Prostate gland (tissue), 2 donors: ENCODE measurements at regions not wholly inside any gene's neighbourhood (a gene's known extent, or its start where the extent isn't known, plus 50 kb on each side); places are given as distances from the start of the nearest gene placed in this dataset.

Experiments used
- CTCF ChIP-seq, 4 experiments: fragments of 200-600 bp in 2 of 4; fragments of 450-650 bp in 2 of 4; sonication (generic) in 2 of 4; IDR thresholded peaks; 1 replicate in 3 of 4; 2 replicates in 1 of 4; pipeline ENCODE4 v1.5.1; 2016 to 2019; ENCODE audit warnings: antibody characterized with exemption in 4 of 4, mild to moderate bottlenecking in 2 of 4, moderate library complexity in 2 of 4
- POLR2A ChIP-seq: fragments of 450-650 bp; IDR thresholded peaks from one replicate; pipeline ENCODE4 v1.6.1; 2016; ENCODE audit warnings: antibody characterized with exemption, mild to moderate bottlenecking

DNA sequence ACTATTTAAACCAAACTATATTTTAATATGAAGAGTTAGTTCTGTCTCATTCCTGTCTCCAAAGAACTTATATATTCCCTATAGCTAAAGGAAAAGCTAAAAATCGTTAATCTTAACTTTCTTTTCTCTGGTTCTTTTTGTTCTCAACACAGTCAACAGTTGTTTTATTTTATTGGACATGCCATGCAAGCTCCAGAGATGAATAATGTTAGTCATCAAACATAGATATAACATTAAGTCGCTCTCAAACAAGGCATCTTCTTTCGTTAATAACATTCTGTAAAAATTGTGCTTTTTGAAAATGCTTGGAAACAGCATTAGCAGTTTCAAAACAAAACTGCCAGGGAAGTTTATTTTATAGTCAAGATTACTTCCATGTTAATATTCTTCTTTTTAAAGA is 117.9 kb upstream of the GPM6A start:
- TF ChIP-seq CTCF (IDR thresholded peaks at IDR 0.05) = no peak
- TF ChIP-seq POLR2A = no peak
